ENCODE measurements at regions not wholly inside any gene's neighbourhood (a gene's known extent, or its start where the extent isn't known, plus 50 kb on each side); places are given as distances from the start of the nearest gene placed in this dataset.

DNA sequence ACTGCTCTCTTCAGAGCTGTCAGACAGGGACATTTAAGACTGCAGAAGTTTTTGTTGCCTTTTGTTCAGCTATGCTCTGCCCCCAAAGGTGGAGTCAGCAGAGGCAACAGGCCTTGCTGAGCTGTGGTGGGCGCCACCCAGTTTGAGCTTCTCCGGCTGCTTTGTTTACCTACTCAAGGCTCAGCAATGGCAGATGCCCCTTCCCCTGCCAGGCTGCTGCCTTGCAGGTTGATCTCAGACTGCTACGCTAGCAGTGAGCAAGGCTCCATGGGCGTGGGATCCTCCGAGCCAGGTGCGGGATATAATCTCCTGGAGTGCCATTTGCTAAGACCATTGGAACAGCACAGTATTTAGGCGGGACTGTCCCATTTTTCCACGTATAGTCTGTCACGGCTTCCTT, 371.4 kb upstream of the AMOT start:
- H2AFZ ChIP-seq: no peak overlapping the region
- H3K27me3 ChIP-seq (ENCODE audit: insufficient read depth): no peaks in the 10 kb centered on the region
- ATAC-seq (no peak), DNase-seq (ENCODE audit: low spot score) (no peak)
- no peaks in the 10 kb centered on the region for H3K27me3 Mint-ChIP-seq (ENCODE audit: insufficient read depth, low read depth, poor library complexity)
- H3K27ac ChIP-seq (ENCODE audit: low read depth): no peak overlapping the region
- H3F3A ChIP-seq (replicated peaks; ENCODE audit: low read depth): no peaks in the 10 kb centered on the region
- no peaks in the 10 kb centered on the region; the same call in 1 of the 2 replicates for H3K36me3 ChIP-seq (ENCODE audit: insufficient read depth)
- no peak overlapping the region for H3K27ac Mint-ChIP-seq
- TF ChIP-seq, protein P1, sequence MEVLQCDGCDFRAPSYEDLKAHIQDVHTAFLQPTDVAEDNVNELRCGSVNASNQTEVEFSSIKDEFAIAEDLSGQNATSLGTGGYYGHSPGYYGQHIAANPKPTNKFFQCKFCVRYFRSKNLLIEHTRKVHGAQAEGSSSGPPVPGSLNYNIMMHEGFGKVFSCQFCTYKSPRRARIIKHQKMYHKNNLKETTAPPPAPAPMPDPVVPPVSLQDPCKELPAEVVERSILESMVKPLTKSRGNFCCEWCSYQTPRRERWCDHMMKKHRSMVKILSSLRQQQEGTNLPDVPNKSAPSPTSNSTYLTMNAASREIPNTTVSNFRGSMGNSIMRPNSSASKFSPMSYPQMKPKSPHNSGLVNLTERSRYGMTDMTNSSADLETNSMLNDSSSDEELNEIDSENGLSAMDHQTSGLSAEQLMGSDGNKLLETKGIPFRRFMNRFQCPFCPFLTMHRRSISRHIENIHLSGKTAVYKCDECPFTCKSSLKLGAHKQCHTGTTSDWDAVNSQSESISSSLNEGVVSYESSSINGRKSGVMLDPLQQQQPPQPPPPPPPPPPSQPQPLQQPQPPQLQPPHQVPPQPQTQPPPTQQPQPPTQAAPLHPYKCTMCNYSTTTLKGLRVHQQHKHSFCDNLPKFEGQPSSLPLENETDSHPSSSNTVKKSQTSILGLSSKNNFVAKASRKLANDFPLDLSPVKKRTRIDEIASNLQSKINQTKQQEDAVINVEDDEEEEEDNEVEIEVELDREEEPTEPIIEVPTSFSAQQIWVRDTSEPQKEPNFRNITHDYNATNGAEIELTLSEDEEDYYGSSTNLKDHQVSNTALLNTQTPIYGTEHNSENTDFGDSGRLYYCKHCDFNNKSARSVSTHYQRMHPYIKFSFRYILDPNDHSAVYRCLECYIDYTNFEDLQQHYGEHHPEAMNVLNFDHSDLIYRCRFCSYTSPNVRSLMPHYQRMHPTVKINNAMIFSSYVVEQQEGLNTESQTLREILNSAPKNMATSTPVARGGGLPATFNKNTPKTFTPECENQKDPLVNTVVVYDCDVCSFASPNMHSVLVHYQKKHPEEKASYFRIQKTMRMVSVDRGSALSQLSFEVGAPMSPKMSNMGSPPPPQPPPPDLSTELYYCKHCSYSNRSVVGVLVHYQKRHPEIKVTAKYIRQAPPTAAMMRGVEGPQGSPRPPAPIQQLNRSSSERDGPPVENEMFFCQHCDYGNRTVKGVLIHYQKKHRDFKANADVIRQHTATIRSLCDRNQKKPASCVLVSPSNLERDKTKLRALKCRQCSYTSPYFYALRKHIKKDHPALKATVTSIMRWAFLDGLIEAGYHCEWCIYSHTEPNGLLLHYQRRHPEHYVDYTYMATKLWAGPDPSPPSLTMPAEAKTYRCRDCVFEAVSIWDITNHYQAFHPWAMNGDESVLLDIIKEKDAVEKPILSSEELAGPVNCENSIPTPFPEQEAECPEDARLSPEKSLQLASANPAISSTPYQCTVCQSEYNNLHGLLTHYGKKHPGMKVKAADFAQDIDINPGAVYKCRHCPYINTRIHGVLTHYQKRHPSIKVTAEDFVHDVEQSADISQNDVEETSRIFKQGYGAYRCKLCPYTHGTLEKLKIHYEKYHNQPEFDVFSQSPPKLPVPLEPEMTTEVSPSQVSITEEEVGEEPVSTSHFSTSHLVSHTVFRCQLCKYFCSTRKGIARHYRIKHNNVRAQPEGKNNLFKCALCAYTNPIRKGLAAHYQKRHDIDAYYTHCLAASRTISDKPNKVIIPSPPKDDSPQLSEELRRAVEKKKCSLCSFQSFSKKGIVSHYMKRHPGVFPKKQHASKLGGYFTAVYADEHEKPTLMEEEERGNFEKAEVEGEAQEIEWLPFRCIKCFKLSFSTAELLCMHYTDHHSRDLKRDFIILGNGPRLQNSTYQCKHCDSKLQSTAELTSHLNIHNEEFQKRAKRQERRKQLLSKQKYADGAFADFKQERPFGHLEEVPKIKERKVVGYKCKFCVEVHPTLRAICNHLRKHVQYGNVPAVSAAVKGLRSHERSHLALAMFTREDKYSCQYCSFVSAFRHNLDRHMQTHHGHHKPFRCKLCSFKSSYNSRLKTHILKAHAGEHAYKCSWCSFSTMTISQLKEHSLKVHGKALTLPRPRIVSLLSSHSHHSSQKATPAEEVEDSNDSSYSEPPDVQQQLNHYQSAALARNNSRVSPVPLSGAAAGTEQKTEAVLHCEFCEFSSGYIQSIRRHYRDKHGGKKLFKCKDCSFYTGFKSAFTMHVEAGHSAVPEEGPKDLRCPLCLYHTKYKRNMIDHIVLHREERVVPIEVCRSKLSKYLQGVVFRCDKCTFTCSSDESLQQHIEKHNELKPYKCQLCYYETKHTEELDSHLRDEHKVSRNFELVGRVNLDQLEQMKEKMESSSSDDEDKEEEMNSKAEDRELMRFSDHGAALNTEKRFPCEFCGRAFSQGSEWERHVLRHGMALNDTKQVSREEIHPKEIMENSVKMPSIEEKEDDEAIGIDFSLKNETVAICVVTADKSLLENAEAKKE (CRISPR knock-in tag; IDR thresholded peaks at IDR 0.05): no peak
- TF ChIP-seq EZH2 (IDR thresholded peaks at IDR 0.05; ENCODE audit: low read depth, unreplicated experiment) (no peak), JUNB (IDR thresholded peaks at IDR 0.05; ENCODE audit: unreplicated experiment) (no peak), ZNF114 (CRISPR knock-in tag; IDR thresholded peaks at IDR 0.05) (no peak), ZNF331 (CRISPR knock-in tag; IDR thresholded peaks at IDR 0.05; ENCODE audit: low read depth) (no peak), CREB1 (CRISPR knock-in tag; IDR thresholded peaks at IDR 0.05; ENCODE audit: low read depth) (no peak), STAT1 (IDR thresholded peaks at IDR 0.05; ENCODE audit: unreplicated experiment) (no peak), EZH2phosphoT487 (IDR thresholded peaks at IDR 0.05; ENCODE audit: unreplicated experiment) (no peak), NANOG (IDR thresholded peaks at IDR 0.05; ENCODE audit: borderline replicate concordance) (no peak), POLR2AphosphoS5 (IDR thresholded peaks at IDR 0.05; ENCODE audit: low read depth) (no peak)
- TF ChIP-seq, protein P2, sequence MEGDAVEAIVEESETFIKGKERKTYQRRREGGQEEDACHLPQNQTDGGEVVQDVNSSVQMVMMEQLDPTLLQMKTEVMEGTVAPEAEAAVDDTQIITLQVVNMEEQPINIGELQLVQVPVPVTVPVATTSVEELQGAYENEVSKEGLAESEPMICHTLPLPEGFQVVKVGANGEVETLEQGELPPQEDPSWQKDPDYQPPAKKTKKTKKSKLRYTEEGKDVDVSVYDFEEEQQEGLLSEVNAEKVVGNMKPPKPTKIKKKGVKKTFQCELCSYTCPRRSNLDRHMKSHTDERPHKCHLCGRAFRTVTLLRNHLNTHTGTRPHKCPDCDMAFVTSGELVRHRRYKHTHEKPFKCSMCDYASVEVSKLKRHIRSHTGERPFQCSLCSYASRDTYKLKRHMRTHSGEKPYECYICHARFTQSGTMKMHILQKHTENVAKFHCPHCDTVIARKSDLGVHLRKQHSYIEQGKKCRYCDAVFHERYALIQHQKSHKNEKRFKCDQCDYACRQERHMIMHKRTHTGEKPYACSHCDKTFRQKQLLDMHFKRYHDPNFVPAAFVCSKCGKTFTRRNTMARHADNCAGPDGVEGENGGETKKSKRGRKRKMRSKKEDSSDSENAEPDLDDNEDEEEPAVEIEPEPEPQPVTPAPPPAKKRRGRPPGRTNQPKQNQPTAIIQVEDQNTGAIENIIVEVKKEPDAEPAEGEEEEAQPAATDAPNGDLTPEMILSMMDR (conservative IDR thresholded peaks at IDR 0.05; ENCODE audit: low read depth in 2 of 2): no peak
- TF ChIP-seq, protein P3, sequence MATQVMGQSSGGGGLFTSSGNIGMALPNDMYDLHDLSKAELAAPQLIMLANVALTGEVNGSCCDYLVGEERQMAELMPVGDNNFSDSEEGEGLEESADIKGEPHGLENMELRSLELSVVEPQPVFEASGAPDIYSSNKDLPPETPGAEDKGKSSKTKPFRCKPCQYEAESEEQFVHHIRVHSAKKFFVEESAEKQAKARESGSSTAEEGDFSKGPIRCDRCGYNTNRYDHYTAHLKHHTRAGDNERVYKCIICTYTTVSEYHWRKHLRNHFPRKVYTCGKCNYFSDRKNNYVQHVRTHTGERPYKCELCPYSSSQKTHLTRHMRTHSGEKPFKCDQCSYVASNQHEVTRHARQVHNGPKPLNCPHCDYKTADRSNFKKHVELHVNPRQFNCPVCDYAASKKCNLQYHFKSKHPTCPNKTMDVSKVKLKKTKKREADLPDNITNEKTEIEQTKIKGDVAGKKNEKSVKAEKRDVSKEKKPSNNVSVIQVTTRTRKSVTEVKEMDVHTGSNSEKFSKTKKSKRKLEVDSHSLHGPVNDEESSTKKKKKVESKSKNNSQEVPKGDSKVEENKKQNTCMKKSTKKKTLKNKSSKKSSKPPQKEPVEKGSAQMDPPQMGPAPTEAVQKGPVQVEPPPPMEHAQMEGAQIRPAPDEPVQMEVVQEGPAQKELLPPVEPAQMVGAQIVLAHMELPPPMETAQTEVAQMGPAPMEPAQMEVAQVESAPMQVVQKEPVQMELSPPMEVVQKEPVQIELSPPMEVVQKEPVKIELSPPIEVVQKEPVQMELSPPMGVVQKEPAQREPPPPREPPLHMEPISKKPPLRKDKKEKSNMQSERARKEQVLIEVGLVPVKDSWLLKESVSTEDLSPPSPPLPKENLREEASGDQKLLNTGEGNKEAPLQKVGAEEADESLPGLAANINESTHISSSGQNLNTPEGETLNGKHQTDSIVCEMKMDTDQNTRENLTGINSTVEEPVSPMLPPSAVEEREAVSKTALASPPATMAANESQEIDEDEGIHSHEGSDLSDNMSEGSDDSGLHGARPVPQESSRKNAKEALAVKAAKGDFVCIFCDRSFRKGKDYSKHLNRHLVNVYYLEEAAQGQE (IDR thresholded peaks at IDR 0.05; ENCODE audit: unreplicated experiment): no peak
- TF ChIP-seq, protein P4, sequence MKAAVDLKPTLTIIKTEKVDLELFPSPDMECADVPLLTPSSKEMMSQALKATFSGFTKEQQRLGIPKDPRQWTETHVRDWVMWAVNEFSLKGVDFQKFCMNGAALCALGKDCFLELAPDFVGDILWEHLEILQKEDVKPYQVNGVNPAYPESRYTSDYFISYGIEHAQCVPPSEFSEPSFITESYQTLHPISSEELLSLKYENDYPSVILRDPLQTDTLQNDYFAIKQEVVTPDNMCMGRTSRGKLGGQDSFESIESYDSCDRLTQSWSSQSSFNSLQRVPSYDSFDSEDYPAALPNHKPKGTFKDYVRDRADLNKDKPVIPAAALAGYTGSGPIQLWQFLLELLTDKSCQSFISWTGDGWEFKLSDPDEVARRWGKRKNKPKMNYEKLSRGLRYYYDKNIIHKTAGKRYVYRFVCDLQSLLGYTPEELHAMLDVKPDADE (IDR thresholded peaks at IDR 0.05): no peak
- H3K4me3 Mint-ChIP-seq: no peak overlapping the region
- H3K79me2 ChIP-seq (replicated peaks; ENCODE audit: insufficient read depth): no peaks in the 10 kb centered on the region
- H3K4me3 ChIP-seq: no peak overlapping the region
- no peaks in the 10 kb centered on the region for H3K4me1 ChIP-seq (ENCODE audit: insufficient read depth)
- H4K20me1 ChIP-seq (replicated peaks; ENCODE audit: insufficient read depth): no peaks in the 10 kb centered on the region
- H3K9me3 Mint-ChIP-seq: peaks cover 34% of the 10 kb centered on the region
- no peak overlapping the region for H3K4me2 ChIP-seq
- no peaks in the 10 kb centered on the region for H3K4me1 Mint-ChIP-seq
- H3K36me3 Mint-ChIP-seq (ENCODE audit: low read depth): peaks cover 18% of the 10 kb centered on the region; the same call in 2 of the 3 replicates
- no peaks in the 10 kb centered on the region for H3K9me2 ChIP-seq (ENCODE audit: insufficient read depth)

Measured in GM23338 (cell line).